ENCODE measurements at regions not wholly inside any gene's neighbourhood (a gene's known extent, or its start where the extent isn't known, plus 50 kb on each side); places are given as distances from the start of the nearest gene placed in this dataset.

DNA sequence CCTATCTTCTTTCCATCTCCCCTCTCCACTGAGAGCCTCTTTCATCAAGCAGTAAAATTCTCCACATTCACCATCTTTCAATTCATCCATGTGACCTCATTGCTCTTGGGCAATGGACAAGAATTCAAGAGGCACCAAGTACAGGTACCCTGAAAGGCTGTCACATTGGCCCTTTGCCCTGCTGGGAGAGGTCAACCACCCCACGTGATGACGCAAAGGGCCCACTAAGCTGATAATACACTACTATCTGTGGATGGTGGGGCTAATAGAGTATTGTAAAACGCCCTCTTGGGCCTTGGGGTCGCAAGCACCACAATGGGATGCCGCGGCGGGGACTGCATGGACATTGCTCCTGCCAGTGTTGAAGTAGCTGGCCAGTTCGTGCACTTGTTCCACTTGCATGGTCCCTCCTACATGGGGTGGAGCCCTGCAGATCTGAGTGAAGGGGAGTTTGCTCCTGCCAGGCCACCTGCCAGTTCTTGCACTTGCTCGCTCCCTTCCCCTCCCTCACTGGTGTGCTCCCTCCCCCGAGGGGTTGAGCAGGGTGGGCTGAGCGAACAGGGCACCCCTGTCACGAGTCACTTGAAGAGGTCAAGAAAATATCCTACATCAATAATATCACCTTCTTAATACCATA, 1578.8 kb upstream of the RAG2 start:
- TF ChIP-seq CTCF (IDR thresholded peaks at IDR 0.05; ENCODE audit: insufficient read depth, low read depth, low read length) (no peak), EZH2 (IDR thresholded peaks at IDR 0.05; ENCODE audit: insufficient read depth, low read length) (no peak)
